Ovary (tissue), 3 donors: ENCODE measurements at regions not wholly inside any gene's neighbourhood (a gene's known extent, or its start where the extent isn't known, plus 50 kb on each side); places are given as distances from the start of the nearest gene placed in this dataset.

Experiments
- CTCF ChIP-seq, 3 donors: fragments of 450-650 bp in 2 of 3; fragments of 200-600 bp in 1 of 3; IDR thresholded peaks; one replicate each; pipeline versions ENCODE4 v1.5.1 to v1.8.0; 2016 to 2022; ENCODE audit warnings: antibody characterized with exemption in 3 of 3, mild to moderate bottlenecking in 1 of 3
- EP300 ChIP-seq: sonication (generic); formaldehyde crosslinking; IDR thresholded peaks from one replicate; pipeline ENCODE4 v1.6.1; 2017; ENCODE audit warnings: antibody characterized with exemption
- POLR2A ChIP-seq: fragments of 450-650 bp; IDR thresholded peaks from one replicate; pipeline ENCODE4 v1.6.1; 2017; ENCODE audit warnings: antibody characterized with exemption, mild to moderate bottlenecking, moderate library complexity
- donor health status: DM: no; HTN: no; CAD: no.

- TF ChIP-seq POLR2A (no peak), CTCF (IDR thresholded peaks at IDR 0.05) (no peak), EP300 (no peak)
Observed at GRCh38 chr5:89283728-89284493, 400.9 kb upstream of the MEF2C start.
